ENCODE measurements at regions not wholly inside any gene's neighbourhood (a gene's known extent, or its start where the extent isn't known, plus 50 kb on each side); places are given as distances from the start of the nearest gene placed in this dataset.
A peak's percentile ranks its signal among the peaks of the same experiment; 100 is the strongest.

- H3K36me3 Mint-ChIP-seq, result no peaks in the 10 kb centered on the region
- TF ChIP-seq FOXK1 (CRISPR knock-in tag; IDR thresholded peaks at IDR 0.05) (no peak), NR1H2 (CRISPR knock-in tag; IDR thresholded peaks at IDR 0.05) (no peak), ZNF263 (CRISPR knock-in tag; IDR thresholded peaks at IDR 0.05; ENCODE audit: low read depth) (no peak), ZBTB21 (CRISPR knock-in tag; IDR thresholded peaks at IDR 0.05; ENCODE audit: borderline replicate concordance) (no peak), RELA (CRISPR knock-in tag; IDR thresholded peaks at IDR 0.05; ENCODE audit: borderline replicate concordance) (no peak), AFF4 (CRISPR knock-in tag; IDR thresholded peaks at IDR 0.05; ENCODE audit: borderline replicate concordance) (no peak), FOXP4 (CRISPR knock-in tag; IDR thresholded peaks at IDR 0.05) (no peak), ZBTB43 (CRISPR knock-in tag; IDR thresholded peaks at IDR 0.05) (no peak), ESRRA (CRISPR knock-in tag; IDR thresholded peaks at IDR 0.05; ENCODE audit: borderline replicate concordance) (no peak), NR3C1 (CRISPR knock-in tag; conservative IDR thresholded peaks at IDR 0.05; ENCODE audit: low read depth) (no peak)
These were observed 397.3 kb upstream of the NRSN1 start for GRCh38 chr6:23728707-23729106.

GRCh38 chr6:23731609-23732008 lies 394.4 kb upstream of the NRSN1 start:
- no peak for DNase-seq (ENCODE audit: low spot score)
- H3K4me3 Mint-ChIP-seq, result no peak overlapping the region
- H3K4me1 Mint-ChIP-seq, result no peaks in the 10 kb centered on the region
- H3K36me3 Mint-ChIP-seq, result no peaks in the 10 kb centered on the region
- CTCF ChIA-PET, result no interaction called here
- no peaks in the 10 kb centered on the region for H3K27me3 Mint-ChIP-seq (ENCODE audit: low read depth)
- ATAC-seq, result no peak
- TF ChIP-seq PRDM15 (CRISPR knock-in tag; IDR thresholded peaks at IDR 0.05) (no peak), ZBTB43 (CRISPR knock-in tag; IDR thresholded peaks at IDR 0.05) (no peak), TEAD1 (CRISPR knock-in tag; IDR thresholded peaks at IDR 0.05) (no peak), E2F1 (CRISPR knock-in tag; IDR thresholded peaks at IDR 0.05) (no peak)
- H3K9me3 Mint-ChIP-seq, result no peaks in the 10 kb centered on the region
- POLR2A ChIA-PET, result no interaction called here
- H3K27ac Mint-ChIP-seq, result no peak overlapping the region

More at GRCh38 chr6:23728707-23729106, 397.3 kb upstream of the NRSN1 start:
- peak; percentile 39; the same call in 1 of the 2 replicates for ATAC-seq
- no peak overlapping the region for H3K4me3 Mint-ChIP-seq
- H3K27me3 Mint-ChIP-seq (ENCODE audit: low read depth), result no peaks in the 10 kb centered on the region
- ChIA-PET CTCF (no interaction called here), POLR2A (no interaction called here)
- H3K4me1 Mint-ChIP-seq, result no peaks in the 10 kb centered on the region
- H3K9me3 Mint-ChIP-seq, result no peaks in the 10 kb centered on the region
- no peak overlapping the region for H3K27ac Mint-ChIP-seq
- DNase-seq (ENCODE audit: low spot score), result no peak
